NCI-H187 treated with DMSO at 0.1 percent for 48 hours (cell line): ENCODE measurements at regions not wholly inside any gene's neighbourhood (a gene's known extent, or its start where the extent isn't known, plus 50 kb on each side); places are given as distances from the start of the nearest gene placed in this dataset.
"Not testable (repeated sequence)": the region's sequence is repeated elsewhere in the genome, so short reads cannot be mapped to it uniquely, and the experiment has no call there.

Source experiments
- DNase-seq: peaks from one replicate; lab custom pipeline; 2025; lab: John Stamatoyannopoulos, UW

- not testable (repeated sequence) for DNase-seq
Observed at GRCh38 chr16:29199626-29200025, 206.9 kb downstream of the NPIPB11 start.

GRCh38 chr16:29198731-29199521 is 207.6 kb downstream of the NPIPB11 start:
- no peak for DNase-seq

- DNase-seq = no peak
Observed at GRCh38 chr16:29198231-29198630, 208.3 kb downstream of the NPIPB11 start.

- not testable (repeated sequence) for DNase-seq
Observed at GRCh38 chr16:29197494-29198100, 208.9 kb downstream of the NPIPB11 start.

- not testable (repeated sequence) for DNase-seq
Observed at GRCh38 chr16:29196746-29197145, 209.8 kb downstream of the NPIPB11 start.

- DNase-seq = not testable (repeated sequence)
Observed at GRCh38 chr16:29195116-29195872, 210.4 kb downstream of the LAT start.

GRCh38 chr16:29194185-29194844 is 209.5 kb downstream of the LAT start:
- DNase-seq = not testable (repeated sequence)

GRCh38 chr16:29193634-29194033 is 208.8 kb downstream of the LAT start:
- not testable (repeated sequence) for DNase-seq

GRCh38 chr16:29193248-29193574 is 208.4 kb downstream of the LAT start:
- not testable (repeated sequence) for DNase-seq

- DNase-seq = no peak
Observed at GRCh38 chr16:29192329-29193247, 207.7 kb downstream of the LAT start.

- not testable (repeated sequence) for DNase-seq
Observed at GRCh38 chr16:29191636-29192180, 206.9 kb downstream of the LAT start.

- DNase-seq = not testable (repeated sequence)
Observed at GRCh38 chr16:29190553-29191431, 205.9 kb downstream of the LAT start.

GRCh38 chr16:29188806-29189205 is 204.0 kb downstream of the LAT start:
- not testable (repeated sequence) for DNase-seq

- not testable (repeated sequence) for DNase-seq
Observed at GRCh38 chr16:29186306-29187220, 201.7 kb downstream of the LAT start.

- DNase-seq = not testable (repeated sequence)
Observed at GRCh38 chr16:29185872-29186271, 201.0 kb downstream of the LAT start.

GRCh38 chr16:29184738-29185438 is 200.0 kb downstream of the LAT start:
- DNase-seq = not testable (repeated sequence)

GRCh38 chr16:29182940-29183868 is 198.4 kb downstream of the LAT start:
- not testable (repeated sequence) for DNase-seq
